Left lobe of liver (tissue), 2 donors: ENCODE measurements at regions not wholly inside any gene's neighbourhood (a gene's known extent, or its start where the extent isn't known, plus 50 kb on each side); places are given as distances from the start of the nearest gene placed in this dataset.
"Not testable (repeated sequence)": the region's sequence is repeated elsewhere in the genome, so short reads cannot be mapped to it uniquely, and the experiment has no call there.

Experiments
- ATAC-seq: fragments of 200-7000 bp; cut with Tn5 transposase; one replicate; pipeline ENCODE4 v1.9.1; 2020; ENCODE audit warnings: mild to moderate bottlenecking, moderate library complexity
- DNase-seq: peaks from one replicate; pipeline ENCODE4 v3.0.0-alpha.2; 2020; ENCODE audit warnings: low spot score
- donor health status: DM: no; HTN: no; CAD: no; lungs with moderate emphysema.
- donor health status: DM: no; HTN: yes; CAD: no.

GRCh38 chr3:118626453-118626852, 408.2 kb downstream of the IGSF11 start:
- DNase-seq = no peak
- ATAC-seq = no peak

GRCh38 chr3:118628704-118629341, 405.8 kb downstream of the IGSF11 start:
- peak; percentile 72 for DNase-seq
- peak; percentile 100 for ATAC-seq

- DNase-seq = no peak
- no peak for ATAC-seq
Measured at GRCh38 chr3:118629821-118630220, 404.8 kb downstream of the IGSF11 start.

- no peak for DNase-seq
- no peak for ATAC-seq
Measured at GRCh38 chr3:118635711-118636110, 398.9 kb downstream of the IGSF11 start.

GRCh38 chr3:118636841-118637240, 397.8 kb downstream of the IGSF11 start:
- no peak for DNase-seq
- peak; percentile 64 for ATAC-seq

- ATAC-seq (no peak), DNase-seq (no peak)
Measured at GRCh38 chr3:118637846-118638245, 396.8 kb downstream of the IGSF11 start.

- DNase-seq = no peak
- no peak for ATAC-seq
Measured at GRCh38 chr3:118641608-118642007, 393.0 kb downstream of the IGSF11 start.

GRCh38 chr3:118671192-118671591, 363.5 kb downstream of the IGSF11 start:
- no peak for DNase-seq
- no peak for ATAC-seq

- ATAC-seq (no peak), DNase-seq (no peak)
Measured at GRCh38 chr3:118675305-118675704, 359.3 kb downstream of the IGSF11 start.

- DNase-seq, ATAC-seq: not testable (repeated sequence)
Measured at GRCh38 chr3:118678663-118679062, 356.0 kb downstream of the IGSF11 start.

- DNase-seq = no peak
- ATAC-seq = no peak
Measured at GRCh38 chr3:118682921-118683320, 351.7 kb downstream of the IGSF11 start.

GRCh38 chr3:118683636-118684035, 351.0 kb downstream of the IGSF11 start:
- ATAC-seq = no peak
- DNase-seq = no peak

- ATAC-seq (no peak), DNase-seq (no peak)
Measured at GRCh38 chr3:118688396-118688884, 346.2 kb downstream of the IGSF11 start.

GRCh38 chr3:118692416-118692815, 342.2 kb downstream of the IGSF11 start:
- DNase-seq (no peak), ATAC-seq (no peak)

- ATAC-seq (no peak), DNase-seq (no peak)
Measured at GRCh38 chr3:118705487-118706219, 329.0 kb downstream of the IGSF11 start.

GRCh38 chr3:118707991-118708390, 326.7 kb downstream of the IGSF11 start:
- ATAC-seq (no peak), DNase-seq (no peak)

- DNase-seq (no peak), ATAC-seq (no peak)
Measured at GRCh38 chr3:118710532-118710931, 324.1 kb downstream of the IGSF11 start.

- DNase-seq (no peak), ATAC-seq (no peak)
Measured at GRCh38 chr3:118713502-118714207, 321.0 kb downstream of the IGSF11 start.

- peak; percentile 81 for DNase-seq
- peak; percentile 100 for ATAC-seq
Measured at GRCh38 chr3:118714800-118715199, 319.8 kb downstream of the IGSF11 start.

- DNase-seq (no peak), ATAC-seq (no peak)
Measured at GRCh38 chr3:118729546-118729945, 305.1 kb downstream of the IGSF11 start.

GRCh38 chr3:118734664-118735063, 300.0 kb downstream of the IGSF11 start:
- DNase-seq (no peak), ATAC-seq (no peak)

- ATAC-seq = peak; percentile 36
Measured at GRCh38 chr3:118736107-118736506, 298.5 kb downstream of the IGSF11 start.

More at GRCh38 chr3:118736107-118736506, 298.5 kb downstream of the IGSF11 start:
- no peak for DNase-seq
